SK-N-MC (cell line): ENCODE measurements at regions not wholly inside any gene's neighbourhood (a gene's known extent, or its start where the extent isn't known, plus 50 kb on each side); places are given as distances from the start of the nearest gene placed in this dataset.

Experiments used
- EZH2 ChIP-seq: fragments of 200-600 bp; sonication (generic); IDR thresholded peaks from one replicate; pipeline ENCODE4 v1.6.1; 2017; ENCODE audit warnings: antibody characterized with exemption
- POLR2AphosphoS5 ChIP-seq: IDR thresholded peaks from 2 replicates; pipeline ENCODE4 v1.6.1; 2012; ENCODE audit warnings: mild to moderate bottlenecking, low read depth, low read length, borderline replicate concordance

GRCh38 chr1:217025381-217025780, 302.2 kb upstream of the ESRRG start:
- TF ChIP-seq POLR2AphosphoS5 (no peak), EZH2 (no peak)
